Left renal cortex interstitium (tissue), 4 donors: ENCODE measurements at regions not wholly inside any gene's neighbourhood (a gene's known extent, or its start where the extent isn't known, plus 50 kb on each side); places are given as distances from the start of the nearest gene placed in this dataset.

Source experiments
- DNase-seq, 4 donors: peaks; one replicate each; pipeline ENCODE4 v3.0.0-alpha.2; 2013; ENCODE audit warnings: low read depth in 4 of 4, low spot score in 2 of 4, missing footprints in 1 of 4

DNA sequence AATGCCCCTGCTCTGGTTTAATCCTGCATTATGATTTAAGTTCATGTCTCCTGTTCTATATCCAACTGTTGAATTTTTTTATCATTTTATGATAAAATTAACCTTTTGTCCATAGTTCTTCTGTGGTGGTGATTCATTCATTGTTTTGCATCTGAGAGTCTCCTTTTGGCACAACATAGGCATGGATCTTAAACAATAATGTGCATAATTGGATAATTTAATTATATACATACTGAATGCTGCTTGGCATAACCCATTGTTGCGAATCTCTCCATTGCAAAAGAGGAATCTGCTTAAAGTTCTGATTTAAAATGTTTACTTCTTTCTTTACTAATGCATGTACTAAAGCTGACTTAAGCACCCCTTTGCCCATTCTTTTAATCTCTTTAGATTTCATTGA is 2788.4 kb downstream of the PCDH9 start:
- DNase-seq, result no peak

DNA sequence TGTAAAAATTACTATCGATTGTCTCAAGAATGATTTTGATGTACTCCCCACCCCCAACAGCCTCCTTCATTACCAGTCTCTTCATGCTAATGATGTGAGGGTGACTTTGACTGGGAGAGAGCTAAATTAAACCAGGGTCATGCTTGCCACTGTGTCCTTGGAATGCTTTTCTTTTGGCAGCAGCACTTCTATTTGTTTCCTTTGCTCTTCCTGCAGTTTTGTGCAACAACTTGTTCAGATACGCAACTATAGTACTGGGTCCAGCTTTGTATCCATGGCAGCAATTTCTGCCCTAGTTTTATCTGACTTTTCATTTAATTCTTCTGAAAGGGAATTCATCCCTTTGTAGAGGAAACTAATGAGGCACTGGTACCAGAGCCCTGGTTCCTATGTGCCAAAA is 2792.1 kb downstream of the PCDH9 start:
- no peak for DNase-seq

DNA sequence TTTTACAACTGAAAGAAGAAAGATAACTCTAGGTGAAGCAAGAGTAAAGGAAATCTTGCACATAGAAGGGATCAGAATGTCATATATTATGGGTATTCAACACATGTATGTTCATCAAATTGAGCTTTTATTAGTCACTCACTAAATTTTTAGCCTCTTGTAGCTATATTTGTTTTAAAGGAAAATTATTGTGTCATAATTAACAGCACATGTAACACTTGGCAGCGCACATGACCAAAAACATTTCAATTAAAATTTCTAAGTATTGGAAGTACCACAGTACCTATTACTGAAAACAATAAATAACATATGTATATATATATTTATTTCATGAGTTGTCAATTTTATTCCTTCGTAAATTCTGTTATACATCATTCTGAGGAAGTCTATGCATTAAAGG is 2800.4 kb downstream of the PCDH9 start:
- no peak for DNase-seq

DNA sequence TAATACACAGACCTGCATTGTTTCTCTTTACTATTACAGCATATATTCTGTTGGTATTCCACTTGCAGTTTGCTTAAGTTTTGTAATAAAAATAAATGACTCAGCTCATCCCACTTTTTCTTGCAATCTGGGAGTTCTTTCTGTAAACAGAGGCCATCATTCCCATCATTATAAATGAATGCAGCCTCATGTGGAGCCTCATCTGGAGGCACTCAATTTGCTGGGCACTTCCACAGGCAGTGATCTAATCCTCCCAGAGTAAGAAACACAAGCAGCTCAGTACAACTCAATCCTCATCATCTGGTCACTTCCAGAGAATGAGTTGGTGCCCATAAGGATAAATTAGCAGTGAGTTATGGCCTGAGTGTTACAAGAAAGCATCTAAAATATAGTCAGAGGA is 2801.9 kb downstream of the PCDH9 start:
- no peak for DNase-seq

DNA sequence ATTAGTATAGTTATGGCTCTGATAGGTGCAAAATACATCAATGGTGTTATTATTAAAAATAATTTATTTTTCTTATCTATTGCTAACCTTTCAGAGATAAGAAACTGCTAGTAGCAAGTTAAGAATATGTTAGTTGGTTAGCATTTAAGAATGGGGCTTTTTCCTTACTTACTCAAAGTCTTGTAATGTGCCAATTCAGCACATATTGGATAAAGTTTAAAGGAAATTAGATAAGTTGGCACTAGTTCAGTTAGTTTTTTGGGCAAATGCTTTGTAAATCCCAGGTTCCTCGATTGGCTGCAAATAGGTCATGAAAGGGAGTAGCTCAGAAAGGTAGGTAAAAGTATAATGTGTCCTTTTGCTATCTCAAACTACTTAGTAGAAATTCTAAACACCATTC is 2806.7 kb downstream of the PCDH9 start:
- DNase-seq, result no peak

DNA sequence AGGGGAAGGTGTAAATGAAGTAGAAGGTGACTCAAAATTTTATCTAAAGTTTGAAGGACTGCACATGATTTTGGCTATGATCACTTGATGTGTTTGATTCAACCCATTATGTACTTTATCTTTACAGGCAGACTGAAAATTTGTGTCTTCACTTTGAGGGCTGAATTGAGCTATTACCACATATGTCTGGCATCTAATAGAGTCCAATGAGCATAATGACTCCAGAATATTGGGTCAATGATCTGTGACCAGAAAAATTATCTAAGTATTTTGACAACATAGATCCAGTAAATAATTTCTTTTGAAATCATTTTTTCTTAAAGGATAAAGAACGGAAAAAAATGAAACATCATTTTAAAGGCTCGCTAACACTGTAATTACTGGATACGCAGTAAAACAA is 2810.0 kb downstream of the PCDH9 start:
- no peak for DNase-seq

DNA sequence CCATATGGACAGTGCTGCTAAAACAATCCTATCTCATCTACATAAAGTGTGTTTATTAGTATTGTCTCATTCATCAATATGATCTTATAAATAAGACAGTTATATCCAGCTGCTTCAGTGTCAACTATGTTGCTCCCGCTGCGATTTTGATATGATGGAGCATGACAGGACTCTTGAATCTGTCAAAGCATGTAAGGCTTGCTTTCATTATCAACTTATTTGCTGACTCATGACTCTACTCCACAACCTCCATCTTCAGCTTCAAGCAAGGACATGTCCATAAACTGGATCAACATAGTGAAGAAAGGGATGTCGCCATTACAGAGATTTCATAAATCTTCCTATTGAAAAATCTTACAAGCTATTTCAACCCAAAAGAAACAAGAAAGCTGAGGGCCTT is 2812.6 kb downstream of the PCDH9 start:
- DNase-seq, result no peak

DNA sequence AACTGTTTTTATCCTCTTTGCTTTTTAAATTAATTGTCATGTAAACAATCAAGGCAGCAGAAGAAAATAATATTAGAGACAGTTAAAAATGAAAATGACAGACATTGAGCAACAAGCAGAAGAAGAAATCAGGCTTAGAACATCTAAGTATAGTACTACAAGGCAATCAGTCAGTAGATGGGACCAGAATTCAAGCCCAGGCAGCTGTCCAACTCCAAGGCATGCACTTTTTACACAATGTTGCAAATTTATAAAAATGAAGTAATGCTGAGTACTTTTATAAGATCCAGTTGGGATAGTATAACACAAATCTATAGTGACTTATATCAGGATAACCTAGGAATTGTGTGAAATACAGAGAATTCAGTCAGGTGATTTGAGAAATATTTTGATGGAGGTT is 2815.8 kb downstream of the PCDH9 start:
- DNase-seq, result no peak

DNA sequence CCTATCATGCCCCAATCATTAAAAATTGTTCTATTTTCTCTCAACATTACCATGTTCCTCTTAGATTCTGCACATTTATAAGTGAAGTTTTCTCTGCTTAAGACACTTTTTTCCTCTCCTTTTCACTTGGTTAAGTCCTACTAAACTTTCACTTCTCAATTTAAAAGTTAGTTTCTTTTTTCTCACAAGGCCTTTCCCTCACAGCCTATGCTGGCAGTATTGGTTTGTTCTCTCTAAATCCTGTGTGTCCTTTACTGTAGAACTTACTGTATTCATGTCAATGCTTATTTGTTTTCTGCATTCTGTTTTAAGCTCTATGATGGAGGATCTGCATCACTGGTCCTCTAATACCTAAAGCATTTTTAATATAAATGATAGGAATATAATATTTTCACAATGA is 2816.6 kb downstream of the PCDH9 start:
- DNase-seq, result no peak

DNA sequence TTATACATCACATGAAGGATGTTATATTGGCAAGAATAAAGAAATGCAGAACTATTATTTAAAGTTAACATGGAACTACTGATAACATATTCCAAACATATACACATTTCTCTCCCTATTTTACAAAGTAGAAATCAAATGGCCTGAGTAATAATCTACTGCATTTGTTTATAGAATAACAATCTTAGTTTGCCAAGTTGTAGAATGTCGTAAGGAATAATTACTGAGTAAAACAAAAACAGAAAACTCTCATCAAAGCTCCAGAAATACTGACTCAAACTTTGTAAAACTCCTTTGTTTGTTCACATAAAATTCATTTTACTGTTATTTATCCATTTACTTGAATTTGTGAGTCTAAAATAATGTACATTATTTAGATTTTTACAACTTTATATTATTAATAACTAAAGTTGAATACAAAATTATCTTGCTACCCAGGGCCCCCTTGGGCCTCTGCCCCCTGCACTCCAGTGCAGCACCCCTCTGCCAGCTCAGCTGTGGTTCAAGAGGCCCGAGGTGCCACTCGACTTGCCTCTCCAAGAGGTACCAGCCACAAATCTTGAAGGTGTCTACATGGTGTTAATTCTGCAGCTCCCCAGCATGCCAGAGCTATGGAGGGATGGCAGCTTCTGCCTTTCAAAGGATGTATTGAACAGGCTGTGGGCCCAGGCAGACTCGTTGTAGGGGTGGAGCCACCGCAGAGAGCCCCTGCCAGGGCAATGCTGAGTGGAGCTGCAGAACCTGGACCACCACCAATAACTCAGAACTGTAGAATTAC is 2819.7 kb downstream of the PCDH9 start:
- DNase-seq, result no peak

DNA sequence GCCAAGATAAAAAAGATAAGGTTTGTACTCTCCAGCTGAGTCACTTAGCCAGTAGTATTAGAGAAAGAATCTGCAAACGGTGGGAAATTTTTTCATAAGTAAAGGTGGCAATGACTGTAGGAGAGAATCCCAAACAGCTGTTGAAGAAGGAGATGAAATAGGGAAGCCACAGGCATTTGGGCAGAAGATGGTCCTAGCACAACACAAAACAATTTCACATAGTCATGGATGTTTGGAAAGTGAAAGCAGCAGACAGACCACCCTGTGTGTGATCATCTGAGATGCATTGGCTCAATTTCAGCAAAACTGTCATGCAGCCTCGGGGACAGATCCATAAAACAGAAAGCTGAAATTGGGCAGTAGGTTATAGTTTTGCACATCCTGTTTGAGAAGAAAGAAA is 2832.4 kb downstream of the PCDH9 start:
- DNase-seq, result no peak

DNA sequence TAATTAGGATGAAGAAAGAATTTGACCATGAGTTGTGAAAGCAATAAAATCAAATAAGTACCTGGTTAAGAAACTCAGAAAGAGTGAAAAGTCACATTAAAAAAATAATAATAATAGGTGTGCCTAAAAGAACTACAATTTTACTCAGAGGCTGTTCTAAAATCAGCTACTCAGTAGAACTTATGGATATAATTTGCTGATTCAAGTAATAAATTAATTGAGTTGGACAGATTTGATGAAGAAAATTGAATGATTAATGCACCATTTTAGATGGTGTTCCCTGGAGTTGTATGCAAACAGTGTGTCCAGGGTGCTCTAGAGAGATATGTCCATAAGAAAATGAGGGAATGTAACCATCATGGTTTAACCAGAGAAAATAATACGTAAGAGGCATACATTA is 2852.5 kb downstream of the PCDH9 start:
- DNase-seq, result no peak

DNA sequence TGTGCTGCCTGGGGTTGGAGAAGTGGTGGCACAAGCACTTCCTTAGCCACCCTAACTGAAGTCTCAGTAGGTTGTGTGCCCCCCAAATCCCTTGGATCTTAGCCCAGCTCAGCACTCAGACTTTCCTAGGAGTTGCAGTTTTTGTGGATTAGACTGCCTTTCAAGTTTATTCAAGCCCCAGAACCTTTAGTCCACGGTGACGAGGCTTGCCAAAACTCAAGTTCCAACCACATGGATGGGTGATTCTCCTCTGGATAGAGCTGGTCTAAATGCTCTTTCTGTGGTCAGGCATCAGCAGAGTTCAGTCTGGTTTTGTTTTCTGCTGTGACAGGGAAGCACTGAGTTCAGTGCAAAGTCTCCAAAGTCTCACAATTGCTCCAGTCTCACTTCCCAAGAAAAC is 2858.7 kb downstream of the PCDH9 start:
- DNase-seq, result no peak

DNA sequence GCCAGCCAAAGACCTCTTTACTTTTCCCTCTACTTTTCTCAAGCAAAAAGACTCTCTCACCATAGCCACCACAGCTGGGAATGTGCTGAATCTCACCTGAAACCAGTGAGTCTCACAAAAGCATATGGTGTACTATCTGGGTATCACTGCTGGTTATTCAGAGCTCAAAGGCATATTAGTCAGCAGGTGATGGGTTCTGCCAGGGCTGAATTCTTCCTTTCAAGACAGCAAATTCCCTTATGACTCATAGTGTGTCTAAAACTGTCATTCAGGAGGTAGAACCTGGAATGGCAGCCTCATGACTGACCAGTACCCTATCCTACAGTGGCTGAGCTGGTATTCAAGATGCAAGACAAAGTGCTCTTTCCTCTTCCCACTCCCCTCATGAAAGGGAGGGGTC is 2859.1 kb downstream of the PCDH9 start:
- no peak for DNase-seq

DNA sequence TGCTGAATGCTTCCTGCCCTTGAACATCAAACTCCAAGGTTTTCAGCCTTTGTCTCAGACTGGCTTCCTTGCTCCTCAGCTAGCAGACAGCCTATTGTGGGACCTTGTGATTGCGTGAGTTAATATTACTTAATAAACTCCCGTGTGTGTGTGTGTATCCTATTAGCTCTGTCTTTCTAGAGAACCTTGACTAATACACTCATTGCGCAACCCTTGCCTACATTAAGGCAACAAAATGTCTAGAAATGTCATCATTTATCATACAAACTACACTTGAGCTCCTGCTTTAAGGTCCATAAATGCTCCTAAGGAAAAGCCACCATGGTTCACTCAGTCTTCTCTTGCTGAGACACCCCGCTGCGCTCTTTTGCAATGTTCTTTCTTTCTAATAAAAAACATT is 2861.0 kb downstream of the PCDH9 start:
- DNase-seq, result no peak

DNA sequence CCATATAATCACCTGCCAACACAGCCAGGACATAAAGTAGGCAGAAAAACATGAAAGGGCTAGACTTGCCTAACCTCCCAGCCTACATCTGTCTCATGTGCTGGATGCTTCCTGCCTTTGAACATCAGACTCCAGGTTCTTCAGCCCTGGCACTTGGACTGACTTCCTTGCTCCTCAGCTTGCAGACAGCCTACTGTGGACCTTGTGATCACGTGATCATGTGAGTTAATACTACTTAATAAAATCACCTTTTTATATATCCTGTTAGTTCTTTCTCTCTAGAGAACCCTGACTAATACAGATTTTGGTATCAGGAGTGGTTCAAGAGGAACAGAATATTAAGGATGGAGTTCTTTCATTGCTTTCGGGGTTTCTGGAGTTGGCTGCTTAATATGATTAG is 2867.6 kb downstream of the PCDH9 start:
- no peak for DNase-seq

DNA sequence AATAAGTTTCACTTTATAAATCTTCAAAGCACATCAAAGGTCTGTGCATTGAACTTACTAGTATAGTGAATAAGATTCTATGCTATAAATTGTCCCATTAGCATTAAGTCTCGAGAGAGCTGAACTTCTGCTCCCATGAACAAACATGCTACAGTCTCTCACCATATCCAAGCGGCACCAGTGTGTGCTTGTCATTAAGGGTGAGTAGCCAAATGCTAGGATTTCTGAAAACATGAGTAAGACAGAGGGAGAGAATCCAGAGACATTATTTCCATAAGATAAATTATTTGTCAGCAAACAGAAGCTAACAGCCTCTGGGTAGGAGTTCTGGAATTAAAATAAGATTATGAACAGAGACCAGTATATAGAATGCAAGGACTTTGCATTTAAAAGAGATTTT is 2882.5 kb downstream of the PCDH9 start:
- DNase-seq, result no peak

DNA sequence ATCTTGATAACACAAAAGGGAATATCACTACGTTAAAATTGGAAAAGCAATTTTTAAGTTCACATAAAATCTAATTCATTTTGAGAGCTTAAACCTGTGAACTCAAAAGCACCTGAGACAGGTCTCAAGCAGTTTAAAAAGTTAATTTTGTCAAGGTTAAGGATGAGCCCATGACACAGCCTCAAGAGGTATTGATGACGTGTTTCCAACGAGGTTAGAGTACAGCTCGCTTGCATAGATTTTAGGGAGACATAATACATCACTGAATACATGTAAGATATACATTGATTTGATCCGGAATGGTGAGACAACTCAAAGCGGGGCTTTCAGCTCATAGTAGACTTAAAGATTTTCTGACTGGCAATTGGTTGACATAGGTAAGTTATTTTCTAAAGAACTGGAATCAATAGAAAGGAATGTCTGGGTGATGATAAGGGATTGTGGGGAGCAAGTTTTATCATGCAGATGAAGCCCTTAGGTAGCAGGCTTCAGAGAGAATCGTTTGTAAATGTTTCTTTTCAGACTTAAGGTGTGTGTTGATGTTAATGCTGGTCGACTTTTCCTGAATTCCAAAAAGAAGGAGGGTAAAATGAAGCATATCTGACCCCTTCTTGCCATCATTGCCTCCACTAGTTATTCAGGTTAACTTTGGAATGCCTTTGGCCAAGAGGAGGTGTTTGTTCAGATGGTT is 2890.6 kb downstream of the PCDH9 start:
- no peak for DNase-seq

DNA sequence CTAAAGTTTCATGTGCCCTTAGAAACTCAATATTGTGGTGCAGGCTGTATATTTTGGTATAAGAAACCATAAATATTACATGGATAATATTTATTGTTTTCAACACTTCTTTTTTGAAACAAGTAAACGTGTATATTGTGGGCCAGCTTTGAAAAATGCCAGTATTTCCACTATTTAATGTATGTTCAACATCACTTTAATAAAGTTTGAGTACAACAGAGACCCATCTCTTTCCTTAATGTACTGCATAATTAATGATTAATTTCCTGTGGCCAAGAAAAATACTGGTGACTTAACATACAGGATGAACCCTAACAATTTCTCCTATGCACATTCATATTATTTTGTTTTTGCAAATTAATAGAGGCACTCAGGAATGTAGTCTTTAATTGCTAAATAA is 2891.5 kb downstream of the PCDH9 start:
- no peak for DNase-seq

DNA sequence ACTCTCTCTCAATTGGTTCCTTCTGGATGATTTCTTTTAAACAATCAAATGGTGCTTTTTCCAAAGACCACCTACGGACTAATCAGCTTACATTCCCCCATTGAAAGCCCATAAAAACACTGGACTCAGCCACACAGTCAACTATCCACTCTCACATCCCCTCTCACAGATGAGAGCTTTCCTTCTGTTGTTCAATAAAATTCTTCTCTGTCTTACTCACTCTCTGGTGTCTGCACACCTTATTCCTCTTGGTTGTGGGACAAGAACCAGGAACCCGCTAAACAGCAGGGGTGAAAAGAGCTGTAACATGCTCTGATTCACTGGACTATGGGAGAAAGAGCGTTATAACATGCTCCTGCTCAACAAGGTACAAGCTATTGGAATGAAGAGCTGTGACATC is 2896.2 kb downstream of the PCDH9 start:
- DNase-seq, result no peak

DNA sequence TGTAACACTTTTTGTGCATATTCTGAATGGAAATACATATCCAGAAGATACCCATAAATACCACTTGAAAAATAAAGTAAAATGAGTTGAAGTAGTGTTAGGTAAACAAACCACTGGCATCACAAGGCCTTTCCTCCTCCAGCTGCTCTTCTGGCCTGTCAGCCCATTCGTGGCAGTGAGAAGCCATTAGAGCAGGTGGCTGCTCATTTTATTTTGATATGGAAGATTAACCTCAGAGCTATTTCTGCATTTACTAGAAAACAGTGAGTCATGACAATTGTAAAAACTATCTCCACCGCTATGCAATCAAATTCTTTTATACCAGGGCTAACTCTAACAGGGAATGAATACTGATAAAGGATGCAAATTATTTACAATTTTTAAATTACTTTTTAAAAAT is 2898.1 kb downstream of the PCDH9 start:
- no peak for DNase-seq

DNA sequence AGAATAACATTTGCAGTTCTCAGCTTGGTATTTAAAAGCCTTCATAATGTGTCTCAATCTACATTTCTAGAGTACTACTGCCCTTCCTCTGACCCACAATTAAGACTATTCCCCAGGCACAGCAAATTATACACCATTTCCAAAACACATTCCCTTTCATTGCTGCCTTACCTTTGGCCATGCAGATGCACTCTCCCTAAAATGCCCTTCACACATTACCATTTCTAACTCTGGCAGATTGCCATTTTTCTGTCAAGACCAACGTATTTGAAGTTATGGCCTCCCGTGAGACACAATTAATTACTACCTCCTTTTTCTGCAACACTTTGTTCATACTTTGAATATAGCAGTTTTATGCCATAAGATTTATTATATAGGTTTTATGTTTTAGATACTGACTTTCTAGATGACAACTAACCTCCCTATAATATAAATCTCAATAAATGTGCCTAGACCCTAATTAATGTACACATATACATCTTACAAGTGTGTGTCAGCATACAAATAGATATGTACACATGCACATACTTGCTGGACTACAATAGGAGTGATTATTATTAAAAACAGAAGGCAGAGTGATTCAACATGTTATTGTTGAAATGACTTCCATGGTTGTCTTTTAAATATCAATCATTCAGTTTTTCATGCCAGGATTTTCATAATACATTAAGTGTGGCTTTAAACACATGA is 2902.5 kb downstream of the PCDH9 start:
- DNase-seq, result no peak
